SH-SY5Y (cell line): ENCODE measurements at regions not wholly inside any gene's neighbourhood (a gene's known extent, or its start where the extent isn't known, plus 50 kb on each side); places are given as distances from the start of the nearest gene placed in this dataset.

ENCODE experiments used
- GATA2 ChIP-seq: IDR thresholded peaks from 2 replicates; pipeline ENCODE4 v1.6.1; 2011; ENCODE audit warnings: mild to moderate bottlenecking, low read depth, low read length
- GATA3 ChIP-seq: IDR thresholded peaks from 2 replicates; pipeline ENCODE4 v1.6.1; 2011; ENCODE audit warnings: low read depth, mild to moderate bottlenecking, low read length, moderate library complexity

- TF ChIP-seq GATA2, result no peak
- TF ChIP-seq GATA3, result no peak
These were observed 72.0 kb upstream of the PDE10A start for GRCh38 chr6:165735065-165735464.
